GM12878 (cell line): ENCODE measurements at regions not wholly inside any gene's neighbourhood (a gene's known extent, or its start where the extent isn't known, plus 50 kb on each side); places are given as distances from the start of the nearest gene placed in this dataset.

Source experiments
- ATAC-seq: fragments of 200-7000 bp; cut with Tn5 transposase; 3 replicates; pipeline ENCODE4 v1.9.1; 2020; ENCODE audit warnings: mild to moderate bottlenecking, moderate library complexity
- BruUV-seq: library from RNA; stranded (reverse); fragments of 400-500 nt; replicated peaks from 2 replicates; lab custom pipeline; 2021; lab: Mats Ljungman, UMichigan
- CTCF ChIA-PET: fragments of 300-600 bp; sonication (Branson Sonifier 250); formaldehyde crosslinking; extraction: SDS; loops from one replicate; lab custom pipeline; 2021; ENCODE audit warnings: inconsistent platforms; lab: Yijun Ruan, JAX
- POLR2A ChIA-PET: fragments of 350-600 bp; formaldehyde crosslinking; extraction: SDS; loops from one replicate; lab custom pipeline; 2021; ENCODE audit warnings: inconsistent platforms; lab: Charles Lee
- RAD21 ChIA-PET: fragments of 300-600 bp; sonication (Branson Sonifier 250); formaldehyde crosslinking; loops from one replicate; lab custom pipeline; 2023; ENCODE audit warnings: antibody characterized with exemption; ENCODE audit not compliant: unreplicated experiment; lab: Charles Lee
- SMC1A ChIA-PET: fragments of 300-600 bp; sonication (Branson Sonifier 250); formaldehyde crosslinking; loops from one replicate; lab custom pipeline; 2023; ENCODE audit not compliant: unreplicated experiment, uncharacterized antibody; lab: Charles Lee
- DNase-seq: peaks from one replicate; pipeline ENCODE4 v3.0.0-alpha.2; 2011; ENCODE audit warnings: low read depth, low spot score
- FAIRE-seq: peaks from 3 replicates; lab custom pipeline; 2011; peaks lifted over from hg19 to GRCh38; lab: Jason Lieb, UNC
- H2AFZ ChIP-seq: 2 replicates; pipeline ENCODE4 v1.6.0; 2011; ENCODE audit warnings: low read depth, low read length, control low read depth; ENCODE audit not compliant: control insufficient read depth
- H3K27ac ChIP-seq: 2 replicates; pipeline ENCODE4 v1.5.1; 2011; ENCODE audit warnings: control low read depth; ENCODE audit not compliant: control insufficient read depth, insufficient read depth
- H3K27me3 ChIP-seq, 2 experiments: replicated peaks in 1 of 2; 2 replicates each; pipeline versions ENCODE4 v1.6.0 to v1.6.1; 2011; ENCODE audit warnings: low read length in 1 of 2; ENCODE audit not compliant: control insufficient read depth in 2 of 2, insufficient read depth in 2 of 2
- H3K36me3 ChIP-seq, 2 experiments: 2 replicates each; pipeline ENCODE4 v1.5.1; 2011; ENCODE audit warnings: low read length in 1 of 2; ENCODE audit not compliant: control insufficient read depth in 2 of 2, insufficient read depth in 2 of 2
- H3K4me1 ChIP-seq: 2 replicates; pipeline ENCODE4 v1.6.1; 2011; ENCODE audit warnings: mild to moderate bottlenecking, low read length, moderate library complexity, mixed read lengths; ENCODE audit not compliant: control insufficient read depth, insufficient read depth
- H3K4me2 ChIP-seq: 2 replicates; pipeline ENCODE4 v1.6.0; 2011; ENCODE audit warnings: control low read depth; ENCODE audit not compliant: control insufficient read depth, insufficient read depth
- H3K4me3 ChIP-seq: fragments of 200-600 bp; sonication (generic); 2 replicates; pipeline ENCODE4 v1.5.1; 2016
- H3K79me2 ChIP-seq: 2 replicates; pipeline ENCODE4 v1.6.0; 2011; ENCODE audit warnings: low read length; ENCODE audit not compliant: control insufficient read depth, insufficient read depth
- H3K9ac ChIP-seq: 2 replicates; pipeline ENCODE4 v1.8.0; 2011; ENCODE audit warnings: low read length, control low read depth, mixed read lengths; ENCODE audit not compliant: control insufficient read depth, insufficient read depth
- H3K9me3 ChIP-seq: replicated peaks from 3 replicates; pipeline ENCODE4 v1.5.1; 2011; ENCODE audit warnings: mild to moderate bottlenecking, low read length; ENCODE audit not compliant: control insufficient read depth, insufficient read depth
- H4K20me1 ChIP-seq: 2 replicates; pipeline ENCODE4 v1.6.0; 2011; ENCODE audit not compliant: control insufficient read depth, insufficient read depth
- BCL11A ChIP-seq: IDR thresholded peaks from 2 replicates; pipeline ENCODE4 v1.6.1; 2011; ENCODE audit warnings: low read depth, low read length
- CEBPZ ChIP-seq: fragments of 150-350 bp; IDR thresholded peaks from 2 replicates; pipeline ENCODE4 v1.6.1; 2016; ENCODE audit warnings: low read depth, low read length
- EP300 ChIP-seq, 2 experiments: fragments of 150-350 bp in 1 of 2; IDR thresholded peaks; 2 replicates each; pipeline ENCODE4 v1.6.1; 2011 to 2012; ENCODE audit warnings: low read depth in 2 of 2, low read length in 2 of 2, borderline replicate concordance in 1 of 2, improper control_type of control experiment in 1 of 2, inconsistent platforms in 1 of 2; ENCODE audit not compliant: control insufficient read depth in 1 of 2
- KAT2A ChIP-seq: conservative IDR thresholded peaks from 2 replicates; pipeline ENCODE4 v1.6.1; 2011; ENCODE audit warnings: low read depth, low read length; ENCODE audit not compliant: control insufficient read depth
- MEF2A ChIP-seq: IDR thresholded peaks from 2 replicates; pipeline ENCODE4 v1.6.1; 2011; ENCODE audit warnings: low read depth, mild to moderate bottlenecking, low read length, moderate library complexity; ENCODE audit not compliant: insufficient read depth
- MLLT1 ChIP-seq: fragments of 450-650 bp; IDR thresholded peaks from 2 replicates; pipeline ENCODE4 v1.6.1; 2016; ENCODE audit warnings: mild to moderate bottlenecking
- NKRF ChIP-seq: fragments of 450-650 bp; conservative IDR thresholded peaks from 2 replicates; pipeline ENCODE4 v1.6.1; 2017; ENCODE audit warnings: mild to moderate bottlenecking, moderate library complexity
- PML ChIP-seq: IDR thresholded peaks from 2 replicates; pipeline ENCODE4 v1.6.1; 2012; ENCODE audit warnings: low read length, inconsistent platforms
- WGBS: methylation state at CpG from one replicate; pipeline ENCODE4 v1.1.6; 2016; ENCODE audit warnings: low lambda C conversion rate; ENCODE audit not compliant: insufficient replicate concordance, insufficient coverage; ENCODE audit errors: missing lambda C conversion rate; 5-methylcytosine and 5-hydroxymethylcytosine counted together
- in situ Hi-C: fragments of 300-500 bp; cut with MboI; formaldehyde crosslinking; loops from 9 replicates; pipeline ENCODE4 v1.14.3; 2018; ENCODE audit warnings: mixed read lengths
- intact Hi-C: fragments of 100-400 bp; cut with micrococcal nuclease; formaldehyde crosslinking; loops from one replicate; pipeline ENCODE4 v1.14.2; 2022; ENCODE audit not compliant: unreplicated experiment

GRCh38 chr2:23093513-23093912 is 291.5 kb upstream of the KLHL29 start (continued):
- TF ChIP-seq MEF2A (no peak), MLLT1 (no peak)

GRCh38 chr2:23096906-23097602 is 287.9 kb upstream of the KLHL29 start:
- H3K27me3 ChIP-seq: no peaks in the 10 kb centered on the region; a peak in 1 of 4 replicates
- TF ChIP-seq PML (no peak), BCL11A (no peak), EP300 (IDR thresholded peaks at IDR 0.05; ENCODE audit: borderline replicate concordance in 1 of 2, control insufficient read depth in 1 of 2, low read depth in 2 of 2, low read length in 2 of 2) (no peak), NKRF (no peak), CEBPZ (no peak), KAT2A (no peak)
- WGBS: 12% methylated on average over 3 of the region's 3 CpGs
- no peak for DNase-seq
- no peaks in the 10 kb centered on the region for H4K20me1 ChIP-seq
- ChIA-PET CTCF (interaction anchor here (1.3 kb wide), 1 partner anchor 8 kb away, joined by 3 read pairs; no protein-coding TSS in a partner anchor), POLR2A (no interaction called here), SMC1A (no interaction called here), RAD21 (no interaction called here)
- H3K4me1 ChIP-seq: no peaks in the 10 kb centered on the region
- no peak overlapping the region for H3K27ac ChIP-seq
- intact Hi-C loops: no loop called here
- no peak overlapping the region for H3K9ac ChIP-seq
- H3K9me3 ChIP-seq: no peaks in the 10 kb centered on the region
- in situ Hi-C loops: no loop called here
- no peak overlapping the region for H2AFZ ChIP-seq
- no peaks in the 10 kb centered on the region for H3K36me3 ChIP-seq
- no peak overlapping the region for H3K4me3 ChIP-seq
- no peak overlapping the region for H3K4me2 ChIP-seq
- ATAC-seq: no peak
- BruUV-seq: no TSS peak
- no peaks in the 10 kb centered on the region for H3K79me2 ChIP-seq
- FAIRE-seq: no peak
